Esophagus (tissue), 2 donors: ENCODE measurements at regions not wholly inside any gene's neighbourhood (a gene's known extent, or its start where the extent isn't known, plus 50 kb on each side); places are given as distances from the start of the nearest gene placed in this dataset.
"Not testable (repeated sequence)": the region's sequence is repeated elsewhere in the genome, so short reads cannot be mapped to it uniquely, and the experiment has no call there.

Experiments used
- H3K27ac ChIP-seq, 2 donors: one replicate each; pipeline ENCODE4 v1.5.1; 2013; ENCODE audit warnings: low read depth in 2 of 2, mild to moderate bottlenecking in 2 of 2, inconsistent platforms in 1 of 2, low read length in 1 of 2, moderate library complexity in 1 of 2
- H3K27me3 ChIP-seq, 2 donors: one replicate each; pipeline ENCODE4 v1.6.1; 2013; ENCODE audit warnings: low read length in 2 of 2, control low read depth in 1 of 2, mild to moderate bottlenecking in 1 of 2; ENCODE audit not compliant: insufficient read depth in 2 of 2, control insufficient read depth in 1 of 2
- H3K36me3 ChIP-seq, 2 donors: one replicate each; pipeline ENCODE4 v1.6.1; 2013; ENCODE audit warnings: low read length in 1 of 2; ENCODE audit not compliant: control insufficient read depth in 2 of 2, insufficient read depth in 2 of 2
- H3K4me1 ChIP-seq, 2 donors: one replicate each; pipeline ENCODE4 v1.6.1; 2013; ENCODE audit warnings: low read length in 1 of 2; ENCODE audit not compliant: control insufficient read depth in 2 of 2, insufficient read depth in 2 of 2
- H3K4me3 ChIP-seq, 2 donors: one replicate each; pipeline ENCODE4 v1.5.1; 2013; ENCODE audit warnings: low read length in 2 of 2, mild to moderate bottlenecking in 2 of 2, low read depth in 1 of 2, moderate library complexity in 1 of 2
- H3K9me3 ChIP-seq, 2 donors: one replicate each; pipeline ENCODE4 v1.6.1; 2013; ENCODE audit warnings: mild to moderate bottlenecking in 2 of 2, low read depth in 1 of 2, low read length in 1 of 2, moderate library complexity in 1 of 2; ENCODE audit not compliant: control insufficient read depth in 2 of 2, insufficient read depth in 1 of 2
- WGBS, 2 donors: extraction: QIAGEN DNeasy Blood & Tissue Kit; methylation state at CpG; one replicate each; pipeline ENCODE4 v1.1.7; 2013; 5-methylcytosine and 5-hydroxymethylcytosine counted together
- donor health status: healthy with polysubstance abuse.
- donor health status: Bipolar disorder and iron deficiency.

DNA sequence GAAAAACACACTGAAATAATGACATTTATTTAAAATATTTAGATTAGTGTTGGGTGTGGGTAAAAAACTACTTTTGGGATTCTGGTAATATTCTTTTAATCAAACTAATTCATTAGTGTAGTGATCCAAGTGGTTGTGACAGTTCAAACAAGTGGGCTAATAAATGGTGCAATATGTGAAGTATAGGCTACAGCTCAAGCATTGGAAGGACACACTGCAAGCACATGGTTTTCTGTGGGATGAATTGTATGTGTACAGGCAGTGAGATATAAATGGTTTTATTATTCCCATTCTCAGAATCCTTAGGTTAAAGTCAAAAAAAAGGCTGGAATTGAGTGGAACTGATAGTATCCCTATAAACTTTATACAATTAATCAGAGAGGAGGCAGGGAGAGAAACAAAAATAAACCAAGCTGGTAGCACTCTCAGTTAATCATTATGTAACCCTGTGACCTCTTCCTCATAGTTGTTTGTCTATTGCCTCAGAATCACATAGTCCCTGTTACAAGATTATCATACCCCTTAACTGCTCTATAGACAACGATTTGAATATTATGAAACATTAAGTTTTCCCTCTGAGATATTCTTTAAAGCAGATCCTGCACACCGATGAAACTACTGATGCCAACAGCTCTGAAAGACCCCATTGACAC, 1755.4 kb upstream of the ACO1 start:
- H3K27ac ChIP-seq: no peak overlapping the region
- WGBS, 2 donors: 49 to 67% methylated on average over 2 of the region's 2 CpGs
- H3K36me3 ChIP-seq: no peaks in the 10 kb centered on the region
- H3K27me3 ChIP-seq: no peaks in the 10 kb centered on the region
- H3K9me3 ChIP-seq: no peaks in the 10 kb centered on the region
- H3K4me3 ChIP-seq: no peak overlapping the region
- no peaks in the 10 kb centered on the region for H3K4me1 ChIP-seq

GRCh38 chr9:30630459-30630858, 1754.0 kb upstream of the ACO1 start:
- Histone ChIP-seq H3K27me3 (no peaks in the 10 kb centered on the region), H3K36me3 (no peaks in the 10 kb centered on the region), H3K9me3 (no peaks in the 10 kb centered on the region), H3K4me1 (no peaks in the 10 kb centered on the region), H3K4me3 (no peak overlapping the region), H3K27ac (no peak overlapping the region)

DNA sequence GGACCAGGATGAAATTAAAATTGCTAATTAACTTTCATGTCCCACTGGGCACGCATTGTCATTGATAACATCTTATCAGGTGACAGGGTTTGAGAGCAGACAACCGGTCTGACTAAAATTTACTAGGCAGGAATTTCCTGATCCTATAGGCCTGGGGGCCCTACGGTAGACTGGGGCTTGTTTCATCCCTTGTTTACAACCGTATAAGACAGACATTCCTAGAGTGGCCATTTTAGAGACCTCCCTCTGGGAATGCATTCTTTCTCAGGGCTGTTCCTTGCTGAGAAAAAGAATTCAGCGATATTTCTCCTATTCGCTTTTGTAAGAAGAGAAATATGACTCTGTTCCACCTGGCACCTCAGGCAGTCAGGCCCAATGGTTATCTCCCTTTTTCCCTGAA, 1737.8 kb upstream of the ACO1 start:
- H3K36me3 ChIP-seq, H3K4me1 ChIP-seq, H3K4me3 ChIP-seq, H3K27me3 ChIP-seq, H3K27ac ChIP-seq, H3K9me3 ChIP-seq: not testable (repeated sequence)
- 88 to 93% methylated on average over 6 of the region's 6 CpGs for WGBS, 2 donors

- no peak overlapping the region for H3K4me3 ChIP-seq
- H3K27ac ChIP-seq: no peak overlapping the region
- H3K27me3 ChIP-seq: no peaks in the 10 kb centered on the region
- H3K4me1 ChIP-seq: no peaks in the 10 kb centered on the region
- H3K36me3 ChIP-seq: no peaks in the 10 kb centered on the region
- WGBS, 2 donors: 77 to 79% methylated on average over 5 of the region's 5 CpGs
- H3K9me3 ChIP-seq: no peaks in the 10 kb centered on the region
Observed at GRCh38 chr9:30661925-30662324, 1722.5 kb upstream of the ACO1 start.

DNA sequence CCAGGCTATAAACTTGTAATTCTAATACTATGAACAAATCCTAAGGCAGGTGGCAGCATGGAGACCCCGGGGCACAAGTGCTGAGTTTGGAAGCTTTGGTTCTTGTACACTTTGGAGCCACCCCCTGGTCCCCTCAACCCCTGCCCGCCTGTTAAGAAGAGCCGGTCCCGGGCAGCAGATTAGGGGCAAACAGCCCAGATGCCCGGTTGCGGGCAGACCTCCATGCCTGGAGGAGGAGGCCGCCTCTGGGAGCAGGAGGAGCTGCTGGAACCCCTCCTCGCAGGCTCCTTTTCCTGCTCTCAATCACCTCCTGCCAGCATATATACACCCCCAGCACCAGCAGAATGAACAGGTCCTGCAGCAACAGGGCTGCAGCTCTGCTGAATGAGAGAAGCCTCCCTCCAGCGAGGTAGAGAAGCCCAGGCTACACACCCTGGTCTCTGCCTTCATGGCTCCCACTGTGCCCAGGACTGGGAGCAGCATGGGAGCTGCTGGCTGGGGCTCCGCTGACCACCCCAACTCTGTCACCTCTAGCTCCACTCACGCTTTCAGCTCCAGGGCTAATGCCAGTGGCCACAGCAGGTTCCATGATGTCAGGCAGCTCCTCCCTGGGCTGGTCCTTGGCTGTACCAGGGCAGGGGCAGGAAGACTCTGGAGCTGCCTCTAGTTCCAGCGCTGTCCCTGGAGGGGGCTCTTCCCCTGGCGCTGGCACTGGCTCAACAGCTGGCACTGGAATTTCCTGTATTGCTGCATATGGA, 1713.5 kb upstream of the ACO1 start:
- H3K9me3 ChIP-seq: peaks cover 0 to 10% of the 10 kb centered on the region in 2 donors
- no peak overlapping the region for H3K27ac ChIP-seq
- no peak overlapping the region for H3K4me3 ChIP-seq
- no peaks in the 10 kb centered on the region for H3K27me3 ChIP-seq
- H3K36me3 ChIP-seq: no peaks in the 10 kb centered on the region
- 90 to 93% methylated on average over 13 of the region's 13 CpGs for WGBS, 2 donors
- no peaks in the 10 kb centered on the region for H3K4me1 ChIP-seq

- 92% methylated on average over 1 of the region's 1 CpG for WGBS, 2 donors
- Histone ChIP-seq H3K9me3 (peaks cover 0 to 10% of the 10 kb centered on the region in 2 donors), H3K27ac (no peak overlapping the region)
Observed at GRCh38 chr9:30673132-30673531, 1711.3 kb upstream of the ACO1 start.

DNA sequence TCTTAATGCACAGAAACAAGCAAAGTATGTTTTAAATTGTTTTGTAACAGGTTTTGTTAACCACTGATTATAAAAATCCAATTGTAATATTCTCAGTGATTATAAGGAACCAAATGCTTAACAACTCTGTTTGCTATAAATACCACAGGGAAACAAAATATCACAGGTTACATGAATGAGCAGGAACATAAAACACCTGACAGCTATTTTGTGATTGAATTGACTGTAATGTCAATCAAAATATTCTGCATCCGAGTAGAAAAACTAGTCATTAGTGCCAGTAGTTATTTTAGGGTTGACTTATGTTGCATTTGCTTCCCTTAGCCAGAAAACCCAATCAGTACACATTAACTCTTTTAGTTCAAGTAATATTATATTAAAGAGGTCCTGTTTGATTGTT, 1707.8 kb upstream of the ACO1 start:
- no peak overlapping the region for H3K27ac ChIP-seq
- H3K36me3 ChIP-seq: no peaks in the 10 kb centered on the region
- WGBS, 2 donors: 28 to 37% methylated on average over 1 of the region's 1 CpG
- H3K4me3 ChIP-seq: no peak overlapping the region
- no peaks in the 10 kb centered on the region for H3K27me3 ChIP-seq
- H3K4me1 ChIP-seq: no peaks in the 10 kb centered on the region
- peaks cover 0 to 3% of the 10 kb centered on the region in 2 donors for H3K9me3 ChIP-seq

More at GRCh38 chr9:30673132-30673531, 1711.3 kb upstream of the ACO1 start:
- no peaks in the 10 kb centered on the region for H3K27me3 ChIP-seq
- no peaks in the 10 kb centered on the region for H3K4me1 ChIP-seq
- H3K4me3 ChIP-seq: no peak overlapping the region
- no peaks in the 10 kb centered on the region for H3K36me3 ChIP-seq

DNA sequence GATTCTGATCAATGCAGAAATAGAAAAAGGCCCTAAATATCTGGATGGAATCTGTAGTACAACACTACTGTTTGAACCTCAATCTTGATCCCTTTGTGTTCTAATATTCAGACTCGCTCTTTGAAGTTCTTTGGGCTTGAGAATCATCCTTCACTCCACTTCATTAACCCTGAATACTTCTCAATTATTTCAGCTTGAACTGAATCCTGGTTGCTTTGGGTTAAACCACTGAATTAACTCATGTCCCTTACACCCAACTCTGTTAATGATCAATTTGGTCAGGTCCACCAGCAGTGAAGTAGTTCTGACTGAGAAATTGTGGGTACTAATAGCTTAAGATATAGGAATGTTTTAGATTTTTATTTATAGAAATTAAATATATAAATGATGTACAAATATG, 1707.2 kb upstream of the ACO1 start:
- 32 to 39% methylated on average over 1 of the region's 1 CpG for WGBS, 2 donors
- Histone ChIP-seq H3K27ac (no peak overlapping the region), H3K4me1 (no peaks in the 10 kb centered on the region), H3K9me3 (peaks cover 0 to under 1% of the 10 kb centered on the region in 2 donors), H3K27me3 (no peaks in the 10 kb centered on the region), H3K4me3 (no peak overlapping the region), H3K36me3 (no peaks in the 10 kb centered on the region)

DNA sequence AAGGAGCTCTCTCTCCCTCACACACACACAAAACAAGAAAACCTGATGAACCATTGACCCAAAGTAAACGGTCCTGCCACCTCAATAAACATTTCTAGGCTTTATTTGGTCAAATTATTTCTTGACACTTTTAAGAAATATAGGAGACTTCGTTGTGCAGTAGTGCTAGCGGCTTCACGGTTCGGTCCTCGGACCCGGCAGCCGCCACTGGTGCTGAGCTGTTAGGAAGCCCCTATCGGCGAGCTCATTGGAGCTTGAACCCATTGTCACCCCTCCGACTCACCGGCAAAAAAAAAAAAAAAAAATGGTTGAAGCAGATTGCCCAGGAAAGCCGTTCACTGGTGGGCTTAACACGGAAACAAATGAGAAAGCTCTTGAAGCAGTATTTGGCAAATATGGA, 1695.6 kb upstream of the ACO1 start:
- no peaks in the 10 kb centered on the region for H3K36me3 ChIP-seq
- H3K27ac ChIP-seq: no peak overlapping the region
- 88 to 89% methylated on average over 14 of the region's 14 CpGs for WGBS, 2 donors
- no peaks in the 10 kb centered on the region for H3K27me3 ChIP-seq
- H3K9me3 ChIP-seq: peaks cover 0 to 5% of the 10 kb centered on the region in 2 donors
- no peak overlapping the region for H3K4me3 ChIP-seq
- no peaks in the 10 kb centered on the region for H3K4me1 ChIP-seq

- H3K4me3 ChIP-seq: no peak overlapping the region
- no peaks in the 10 kb centered on the region for H3K9me3 ChIP-seq
- WGBS, 2 donors: 51% methylated on average over 2 of the region's 2 CpGs
- H3K27ac ChIP-seq: no peak overlapping the region
- H3K27me3 ChIP-seq: no peaks in the 10 kb centered on the region
- H3K36me3 ChIP-seq: no peaks in the 10 kb centered on the region
- H3K4me1 ChIP-seq: no peaks in the 10 kb centered on the region
Observed at GRCh38 chr9:30697958-30698357, 1686.5 kb upstream of the ACO1 start.
